CD4-positive, alpha-beta T cell treated with Interleukin-4 for 4 hours (primary cell): ENCODE measurements at regions not wholly inside any gene's neighbourhood (a gene's known extent, or its start where the extent isn't known, plus 50 kb on each side); places are given as distances from the start of the nearest gene placed in this dataset.
"Not testable (repeated sequence)": the region's sequence is repeated elsewhere in the genome, so short reads cannot be mapped to it uniquely, and the experiment has no call there.

Experiments used
- DNase-seq: peaks from one replicate; pipeline ENCODE4 v3.0.0-alpha.2; 2020

- no peak for DNase-seq
Observed at GRCh38 chr21:35274923-35275322, 225.8 kb upstream of the RUNX1 start.

- no peak for DNase-seq
Observed at GRCh38 chr21:35274090-35274489, 225.0 kb upstream of the RUNX1 start.

GRCh38 chr21:35273333-35273732 lies 224.2 kb upstream of the RUNX1 start:
- no peak for DNase-seq

GRCh38 chr21:35271344-35272118 lies 222.4 kb upstream of the RUNX1 start:
- not testable (repeated sequence) for DNase-seq

- DNase-seq: no peak
Observed at GRCh38 chr21:35268817-35269216, 219.7 kb upstream of the RUNX1 start.

GRCh38 chr21:35268261-35268660 lies 219.2 kb upstream of the RUNX1 start:
- DNase-seq: no peak

DNA sequence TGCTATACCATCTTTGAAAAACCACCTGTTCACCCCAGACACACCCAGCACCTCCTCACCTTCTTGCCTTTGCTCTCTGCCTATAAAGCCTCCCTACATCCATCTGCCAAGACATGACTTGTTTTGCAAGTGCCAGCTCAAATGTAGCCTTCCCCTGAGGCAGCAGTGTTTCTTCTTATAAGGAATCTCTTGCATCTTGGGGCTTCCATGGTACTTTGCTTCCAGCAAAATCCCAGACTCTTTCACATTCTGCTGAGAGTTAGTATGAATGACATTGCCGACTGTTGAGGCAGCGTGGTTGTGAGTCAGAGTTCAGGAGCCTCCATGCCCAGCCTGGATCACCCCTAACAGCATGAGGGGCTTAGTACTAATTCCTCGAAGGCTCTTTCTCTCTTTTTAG lies 217.4 kb upstream of the RUNX1 start:
- DNase-seq: no peak

DNA sequence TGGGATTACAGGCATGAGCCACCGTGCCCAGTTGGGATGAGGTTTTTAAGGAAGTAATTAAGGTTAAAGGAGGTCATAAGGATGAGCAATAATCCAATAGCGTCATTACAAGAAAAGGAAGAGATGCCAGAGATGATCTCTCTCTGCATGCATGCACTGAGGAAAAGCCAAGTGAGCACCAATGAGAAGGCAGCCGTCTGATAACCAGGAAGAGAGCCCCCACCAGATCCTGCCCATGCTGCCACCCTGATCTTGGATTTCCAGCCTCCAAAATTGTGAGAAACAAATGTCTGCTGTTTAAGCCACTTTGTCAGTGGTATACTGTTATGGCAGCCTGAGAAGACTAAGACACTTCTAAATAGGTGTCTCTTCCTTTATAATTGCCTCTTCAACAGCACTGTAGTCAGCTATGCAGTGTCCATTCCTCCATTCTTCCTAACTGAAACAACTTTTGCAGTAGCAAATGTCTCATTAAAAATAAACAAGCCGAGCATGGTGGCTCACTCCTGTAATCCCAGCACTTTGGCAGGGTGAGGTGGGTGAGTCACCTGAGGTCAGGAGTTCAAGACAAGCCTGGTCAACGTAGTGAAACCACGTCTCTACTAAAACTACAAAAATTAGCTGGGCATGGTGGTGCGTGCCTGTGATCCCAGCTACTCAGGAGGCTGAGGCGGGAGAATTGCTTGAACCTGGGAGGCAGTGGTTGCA lies 216.2 kb upstream of the RUNX1 start:
- no peak for DNase-seq

- no peak for DNase-seq
Observed at GRCh38 chr21:35259457-35259856, 210.4 kb upstream of the RUNX1 start.

GRCh38 chr21:35258521-35258920 lies 209.4 kb upstream of the RUNX1 start:
- no peak for DNase-seq

DNA sequence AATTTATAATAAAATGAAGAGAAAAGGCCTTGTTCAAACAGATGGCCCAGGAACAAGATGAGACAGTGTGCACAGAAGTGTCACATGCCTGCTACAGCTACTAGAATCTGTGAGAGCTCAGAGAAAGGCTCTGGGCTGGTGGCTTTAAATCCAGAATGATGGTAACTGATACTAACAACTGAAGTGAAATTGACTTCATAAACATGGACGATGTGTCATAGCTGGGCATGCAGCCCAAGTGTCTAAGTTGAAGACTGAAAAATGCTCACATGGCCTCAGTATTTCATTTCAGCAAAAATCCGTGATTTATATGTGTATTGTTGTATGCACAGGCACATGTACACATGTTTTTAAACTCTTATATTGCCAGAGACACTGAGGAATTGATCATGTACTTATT lies 208.3 kb upstream of the RUNX1 start:
- DNase-seq: no peak

- no peak for DNase-seq
Observed at GRCh38 chr21:35256468-35256988, 207.4 kb upstream of the RUNX1 start.

DNA sequence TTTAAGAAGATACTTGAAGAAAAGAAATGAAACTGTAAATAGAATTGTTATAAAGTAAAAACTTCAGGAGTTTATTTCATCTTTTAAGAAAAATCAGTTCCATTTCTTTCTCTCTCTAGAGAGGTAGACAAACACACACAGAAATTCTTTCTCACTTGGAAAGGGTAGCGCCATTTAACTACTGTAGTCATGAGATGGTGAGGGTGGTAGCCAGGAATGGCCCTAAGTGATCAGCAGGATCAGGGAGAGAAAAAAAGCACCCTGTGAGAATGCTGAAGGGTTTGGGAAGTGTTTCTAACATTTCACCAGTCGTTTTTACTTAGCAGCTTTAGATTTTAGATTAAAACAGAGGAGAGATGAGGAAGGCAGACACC lies 205.7 kb upstream of the RUNX1 start:
- no peak for DNase-seq

- DNase-seq: no peak
Observed at GRCh38 chr21:35254006-35254764, 205.1 kb upstream of the RUNX1 start.

- DNase-seq: no peak
Observed at GRCh38 chr21:35252831-35253230, 203.7 kb upstream of the RUNX1 start.

- DNase-seq: no peak
Observed at GRCh38 chr21:35249636-35250035, 200.5 kb upstream of the RUNX1 start.

DNA sequence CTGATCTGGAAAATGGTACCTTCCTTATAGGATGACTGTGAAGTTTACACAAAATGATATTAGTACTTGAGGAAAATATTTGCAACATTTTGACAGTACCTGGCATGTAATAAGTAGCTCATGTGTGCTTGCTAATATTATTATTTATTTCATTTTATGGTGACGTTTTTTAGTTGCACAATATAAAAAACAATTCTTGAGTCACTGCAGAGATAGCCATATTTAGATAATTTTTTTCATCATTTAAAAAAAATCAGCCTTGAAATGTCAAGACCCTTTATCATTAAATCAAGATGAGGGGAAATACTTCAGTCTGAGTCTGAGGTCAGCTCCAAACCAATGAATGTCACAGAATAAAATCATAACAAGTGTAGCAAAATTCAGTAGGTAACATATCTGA lies 196.8 kb upstream of the RUNX1 start:
- DNase-seq: no peak

GRCh38 chr21:35244514-35244913 lies 195.4 kb upstream of the RUNX1 start:
- no peak for DNase-seq

- no peak for DNase-seq
Observed at GRCh38 chr21:35243171-35243570, 194.1 kb upstream of the RUNX1 start.

DNA sequence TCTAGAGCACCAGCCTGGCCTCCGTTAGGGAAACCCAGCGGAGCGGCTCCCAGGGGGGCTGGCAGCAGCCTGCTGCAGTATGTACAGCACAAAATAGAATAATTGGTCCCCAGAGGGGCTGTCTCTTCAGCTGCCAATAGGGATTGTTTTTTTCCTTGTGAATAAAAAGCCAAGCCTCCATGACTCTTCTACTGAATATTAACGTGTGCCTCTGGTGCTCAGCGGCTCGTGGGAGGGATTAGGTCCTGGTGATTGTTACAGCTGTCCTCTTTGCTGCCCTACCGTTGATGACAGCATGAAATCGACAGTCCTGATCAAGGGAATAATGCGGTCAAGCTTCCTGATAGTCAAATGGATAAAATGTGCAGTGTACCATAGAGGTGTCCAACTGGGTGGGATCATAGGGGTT lies 190.7 kb upstream of the RUNX1 start:
- DNase-seq: no peak

GRCh38 chr21:35238119-35238518 lies 189.0 kb upstream of the RUNX1 start:
- no peak for DNase-seq

- DNase-seq: no peak
Observed at GRCh38 chr21:35237287-35237686, 188.2 kb upstream of the RUNX1 start.

GRCh38 chr21:35236090-35236489 lies 187.0 kb upstream of the RUNX1 start:
- no peak for DNase-seq

GRCh38 chr21:35234725-35235124 lies 185.6 kb upstream of the RUNX1 start:
- no peak for DNase-seq
